ENCODE measurements at regions not wholly inside any gene's neighbourhood (a gene's known extent, or its start where the extent isn't known, plus 50 kb on each side); places are given as distances from the start of the nearest gene placed in this dataset.
"Not testable (repeated sequence)": the region's sequence is repeated elsewhere in the genome, so short reads cannot be mapped to it uniquely, and the experiment has no call there.

- no peak for DNase-seq
These were observed 1883.8 kb downstream of the OLFM4 start for GRCh38 chr13:54912367-54912766.

GRCh38 chr13:54913668-54914067, 1885.1 kb downstream of the OLFM4 start:
- DNase-seq, result no peak

- DNase-seq, result no peak
These were observed 1898.9 kb downstream of the OLFM4 start for GRCh38 chr13:54927538-54927937.

GRCh38 chr13:54928071-54928470, 1899.5 kb downstream of the OLFM4 start:
- DNase-seq, result peak in 1 of 2 experiments; percentile 37

- no peak for DNase-seq
These were observed 1905.5 kb downstream of the OLFM4 start for GRCh38 chr13:54934121-54934520.

GRCh38 chr13:54945973-54946372, 1917.4 kb downstream of the OLFM4 start:
- DNase-seq, result no peak

GRCh38 chr13:54949735-54950134, 1921.1 kb downstream of the OLFM4 start:
- no peak for DNase-seq

GRCh38 chr13:54950546-54950945, 1921.9 kb downstream of the OLFM4 start:
- DNase-seq, result no peak

- no peak for DNase-seq
These were observed 1925.2 kb downstream of the OLFM4 start for GRCh38 chr13:54953786-54954185.

GRCh38 chr13:54958781-54959180, 1930.2 kb downstream of the OLFM4 start:
- DNase-seq, result no peak

GRCh38 chr13:54965881-54966280, 1937.3 kb downstream of the OLFM4 start:
- no peak for DNase-seq

- no peak for DNase-seq
These were observed 1944.2 kb downstream of the OLFM4 start for GRCh38 chr13:54972838-54973237.

- DNase-seq, result no peak
These were observed 1947.1 kb downstream of the OLFM4 start for GRCh38 chr13:54975676-54976075.

- no peak for DNase-seq
These were observed 1952.0 kb downstream of the OLFM4 start for GRCh38 chr13:54980651-54981050.

GRCh38 chr13:54989418-54989817, 1960.8 kb downstream of the OLFM4 start:
- DNase-seq, result no peak

GRCh38 chr13:54999399-54999907, 1970.8 kb downstream of the OLFM4 start:
- DNase-seq, result no peak

GRCh38 chr13:55000043-55000442, 1971.4 kb downstream of the OLFM4 start:
- DNase-seq, result no peak

- no peak for DNase-seq
These were observed 1972.2 kb downstream of the OLFM4 start for GRCh38 chr13:55000844-55001243.

GRCh38 chr13:55001881-55002280, 1973.3 kb downstream of the OLFM4 start:
- DNase-seq, result no peak

- DNase-seq, result no peak
These were observed 1979.1 kb downstream of the OLFM4 start for GRCh38 chr13:55007681-55008080.

GRCh38 chr13:55013051-55013450, 1984.4 kb downstream of the OLFM4 start:
- no peak for DNase-seq

GRCh38 chr13:55029280-55029679, 2000.7 kb downstream of the OLFM4 start:
- no peak for DNase-seq

- DNase-seq, result no peak
These were observed 2009.6 kb downstream of the OLFM4 start for GRCh38 chr13:55038230-55038629.

GRCh38 chr13:55053891-55054550, 2025.4 kb downstream of the OLFM4 start:
- not testable (repeated sequence) for DNase-seq

- not testable (repeated sequence) for DNase-seq
These were observed 2027.1 kb downstream of the OLFM4 start for GRCh38 chr13:55055666-55056065.
